COLO829 (cell line): ENCODE measurements at regions not wholly inside any gene's neighbourhood (a gene's known extent, or its start where the extent isn't known, plus 50 kb on each side); places are given as distances from the start of the nearest gene placed in this dataset.
"Not testable (repeated sequence)": the region's sequence is repeated elsewhere in the genome, so short reads cannot be mapped to it uniquely, and the experiment has no call there.

ENCODE experiments used
- DNase-seq: peaks from one replicate; pipeline ENCODE4 v3.0.0; 2012; ENCODE audit warnings: low spot score

- DNase-seq = not testable (repeated sequence)
Observed at GRCh38 chr1:148386031-148386398, 97.1 kb downstream of the PPIAL4G start.

GRCh38 chr1:148385371-148386030 is 97.6 kb downstream of the PPIAL4G start:
- no peak for DNase-seq

- no peak for DNase-seq
Observed at GRCh38 chr1:148383966-148384365, 99.1 kb downstream of the PPIAL4G start.

- no peak for DNase-seq
Observed at GRCh38 chr1:148379697-148380096, 103.4 kb downstream of the PPIAL4G start.

GRCh38 chr1:148379170-148379500 is 104.0 kb downstream of the PPIAL4G start:
- DNase-seq = no peak

GRCh38 chr1:148377992-148378391 is 105.1 kb downstream of the PPIAL4G start:
- not testable (repeated sequence) for DNase-seq

- DNase-seq = not testable (repeated sequence)
Observed at GRCh38 chr1:148377045-148377444, 106.1 kb downstream of the PPIAL4G start.

GRCh38 chr1:148374101-148374500 is 109.0 kb downstream of the PPIAL4G start:
- no peak for DNase-seq

GRCh38 chr1:148373192-148373925 is 109.7 kb downstream of the PPIAL4G start:
- no peak for DNase-seq

GRCh38 chr1:148372731-148373130 is 110.4 kb downstream of the PPIAL4G start:
- peak; percentile 59 for DNase-seq

- peak; percentile 20 for DNase-seq
Observed at GRCh38 chr1:148372051-148372726, 110.9 kb downstream of the PPIAL4G start.

GRCh38 chr1:148371551-148371994 is 111.5 kb downstream of the PPIAL4G start:
- peak; percentile 85 for DNase-seq

GRCh38 chr1:148370661-148371060 is 112.4 kb downstream of the PPIAL4G start:
- DNase-seq = not testable (repeated sequence)

GRCh38 chr1:148367596-148367995 is 115.5 kb downstream of the PPIAL4G start:
- DNase-seq = no peak

GRCh38 chr1:148366136-148366753 is 116.9 kb downstream of the PPIAL4G start:
- not testable (repeated sequence) for DNase-seq

GRCh38 chr1:148365151-148365550 is 118.0 kb downstream of the PPIAL4G start:
- DNase-seq = not testable (repeated sequence)

- not testable (repeated sequence) for DNase-seq
Observed at GRCh38 chr1:148363979-148364378, 119.1 kb downstream of the PPIAL4G start.

GRCh38 chr1:148363439-148363810 is 119.7 kb downstream of the PPIAL4G start:
- no peak for DNase-seq

- no peak for DNase-seq
Observed at GRCh38 chr1:148362626-148363438, 120.3 kb downstream of the PPIAL4G start.

- no peak for DNase-seq
Observed at GRCh38 chr1:148362216-148362611, 120.9 kb downstream of the PPIAL4G start.

- not testable (repeated sequence) for DNase-seq
Observed at GRCh38 chr1:148361427-148362215, 121.5 kb downstream of the PPIAL4G start.
